22Rv1 (cell line): ENCODE measurements at regions not wholly inside any gene's neighbourhood (a gene's known extent, or its start where the extent isn't known, plus 50 kb on each side); places are given as distances from the start of the nearest gene placed in this dataset.

Source experiments
- CTCF ChIP-seq: fragments of 450-650 bp; IDR thresholded peaks from 2 replicates; pipeline ENCODE4 v1.5.1; 2017; ENCODE audit warnings: mild to moderate bottlenecking
- ZFX ChIP-seq: fragments of 450-650 bp; IDR thresholded peaks from 2 replicates; pipeline ENCODE4 v1.6.1; 2017; ENCODE audit warnings: antibody characterized with exemption, borderline replicate concordance

GRCh38 chr13:33751151-33751550 lies 66.8 kb upstream of the RFC3 start:
- TF ChIP-seq CTCF (no peak), ZFX (no peak)
